HG03378 (cell line): ENCODE measurements at regions not wholly inside any gene's neighbourhood (a gene's known extent, or its start where the extent isn't known, plus 50 kb on each side); places are given as distances from the start of the nearest gene placed in this dataset.

Experiments
- ATAC-seq: cut with Tn5 transposase; IDR thresholded peaks from one replicate; pipeline ENCODE4 v1.9.1; 2021; ENCODE audit warnings: mild to moderate bottlenecking, moderate library complexity; ENCODE audit not compliant: unreplicated experiment

DNA sequence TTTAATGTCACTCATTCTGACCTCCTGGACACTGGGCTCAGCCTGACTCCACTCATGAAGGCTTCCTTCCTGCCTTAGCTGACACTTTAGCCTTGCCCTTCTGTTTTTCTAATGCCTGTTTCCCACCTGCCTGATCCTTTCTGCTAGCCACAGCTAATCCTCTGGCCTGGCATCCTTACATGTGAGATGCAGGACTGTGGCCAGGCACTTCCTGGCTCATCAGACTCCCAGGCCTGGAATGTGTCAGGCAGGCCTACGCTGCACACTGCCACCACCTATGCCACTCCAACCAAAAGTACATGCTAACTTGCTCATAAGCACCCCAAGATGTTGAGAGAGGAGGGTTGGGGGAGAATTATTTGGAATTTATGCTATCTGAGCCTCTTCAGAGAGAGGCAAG is 138.8 kb upstream of the NALF2 start:
- no peak for ATAC-seq

DNA sequence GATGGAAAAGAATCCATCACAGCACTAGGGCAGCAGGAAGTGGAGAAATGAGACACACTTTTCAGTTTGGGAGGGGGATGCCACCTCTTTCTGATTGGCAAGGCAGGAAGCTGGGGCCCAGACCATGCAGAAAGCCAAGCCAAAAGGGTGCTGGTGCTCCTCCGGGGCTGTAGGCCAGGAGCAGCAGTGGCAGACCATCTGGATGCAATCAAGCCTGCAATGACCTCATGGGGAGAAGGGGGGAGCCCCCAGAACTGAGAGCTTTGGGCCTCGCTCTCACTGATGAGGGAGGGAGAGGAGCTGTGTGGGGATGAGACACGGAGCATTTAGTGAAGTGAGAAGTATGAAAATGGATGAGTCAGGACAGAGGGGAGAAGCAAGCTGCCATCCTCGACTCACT is 141.3 kb upstream of the NALF2 start:
- ATAC-seq = no peak

DNA sequence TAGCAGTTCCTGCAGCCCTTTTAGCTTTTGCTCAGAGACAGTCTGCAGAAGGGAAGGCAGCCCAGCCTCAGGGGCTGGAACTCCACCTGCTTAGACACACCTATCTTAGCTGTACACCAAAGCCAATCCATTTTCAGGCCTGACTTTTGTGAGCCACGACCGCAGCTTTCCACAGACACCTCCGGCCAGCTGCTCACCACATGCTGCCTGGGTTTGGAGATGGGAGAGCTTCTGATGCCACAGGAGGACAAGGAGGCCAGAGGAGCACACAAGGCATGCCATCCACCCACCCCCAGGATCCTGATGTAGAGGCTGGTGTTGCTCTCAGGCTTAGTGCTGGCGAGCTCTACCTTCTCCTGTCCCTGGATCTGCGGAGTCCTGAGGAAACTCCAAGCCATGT is 141.8 kb upstream of the NALF2 start:
- no peak for ATAC-seq

DNA sequence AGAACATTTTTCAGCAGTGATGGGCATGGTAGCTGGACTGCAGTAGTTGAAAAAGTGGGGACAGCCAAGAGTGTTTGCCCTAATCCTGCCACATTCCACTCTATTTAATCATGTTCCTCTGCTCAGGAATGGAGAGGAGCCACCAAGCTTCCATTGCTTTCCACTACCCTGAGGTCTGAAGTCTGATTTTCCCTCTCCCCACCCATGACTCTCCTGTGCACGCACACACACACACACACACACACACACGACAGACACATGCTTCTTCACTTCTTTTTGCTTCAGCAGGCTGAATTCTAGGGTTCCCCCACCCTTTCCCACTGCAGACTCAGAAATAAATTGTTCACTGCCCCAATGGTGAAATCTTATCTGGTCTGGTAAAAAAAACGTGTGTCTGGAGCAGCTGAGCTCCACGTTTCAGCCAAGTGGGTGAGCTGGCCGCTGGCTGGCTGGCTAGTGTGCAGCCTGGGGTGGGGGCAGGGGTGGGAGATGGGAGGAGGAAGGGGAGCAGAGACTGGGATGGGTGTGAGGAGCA is 142.7 kb upstream of the NALF2 start:
- ATAC-seq = no peak

DNA sequence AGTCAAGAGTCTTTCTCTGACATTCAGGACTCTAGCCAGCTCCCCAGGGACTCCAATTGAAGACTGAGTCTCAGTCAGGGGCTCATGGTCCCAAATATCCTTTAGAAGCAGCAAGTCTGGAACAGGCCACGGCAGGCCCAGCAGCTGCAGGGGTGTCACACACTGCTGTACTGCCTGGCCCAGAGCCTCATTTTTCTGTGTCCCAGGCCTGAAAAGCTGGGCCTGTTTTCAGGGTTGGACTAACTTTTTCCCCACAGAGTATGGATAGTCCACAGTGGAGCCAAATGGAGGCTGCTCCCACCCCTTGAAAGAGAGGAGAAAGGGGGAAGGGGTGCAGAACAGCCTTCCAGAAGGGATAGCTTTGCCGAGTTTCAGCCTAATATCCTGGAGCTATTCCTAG is 146.8 kb upstream of the NALF2 start:
- ATAC-seq = no peak

DNA sequence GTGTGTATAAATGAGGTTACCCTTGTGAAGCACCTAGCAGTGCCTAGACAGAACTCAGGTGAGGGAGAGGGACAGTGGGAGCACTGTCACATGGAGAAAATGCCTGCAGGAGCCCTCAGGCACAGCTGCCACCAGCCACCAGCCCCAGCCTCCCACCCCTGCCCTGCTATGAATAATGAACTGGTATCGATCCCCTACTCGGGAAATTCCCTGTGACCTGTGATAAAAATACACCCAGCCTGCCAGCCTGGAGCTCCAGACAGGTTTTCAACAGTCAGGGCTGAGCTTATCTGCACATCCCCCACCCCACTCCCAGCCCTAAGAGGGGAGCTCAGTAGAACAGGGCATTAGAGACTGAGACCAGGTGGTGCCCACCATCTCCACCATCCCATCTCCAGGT is 159.6 kb upstream of the PJA1 start:
- ATAC-seq = no peak

DNA sequence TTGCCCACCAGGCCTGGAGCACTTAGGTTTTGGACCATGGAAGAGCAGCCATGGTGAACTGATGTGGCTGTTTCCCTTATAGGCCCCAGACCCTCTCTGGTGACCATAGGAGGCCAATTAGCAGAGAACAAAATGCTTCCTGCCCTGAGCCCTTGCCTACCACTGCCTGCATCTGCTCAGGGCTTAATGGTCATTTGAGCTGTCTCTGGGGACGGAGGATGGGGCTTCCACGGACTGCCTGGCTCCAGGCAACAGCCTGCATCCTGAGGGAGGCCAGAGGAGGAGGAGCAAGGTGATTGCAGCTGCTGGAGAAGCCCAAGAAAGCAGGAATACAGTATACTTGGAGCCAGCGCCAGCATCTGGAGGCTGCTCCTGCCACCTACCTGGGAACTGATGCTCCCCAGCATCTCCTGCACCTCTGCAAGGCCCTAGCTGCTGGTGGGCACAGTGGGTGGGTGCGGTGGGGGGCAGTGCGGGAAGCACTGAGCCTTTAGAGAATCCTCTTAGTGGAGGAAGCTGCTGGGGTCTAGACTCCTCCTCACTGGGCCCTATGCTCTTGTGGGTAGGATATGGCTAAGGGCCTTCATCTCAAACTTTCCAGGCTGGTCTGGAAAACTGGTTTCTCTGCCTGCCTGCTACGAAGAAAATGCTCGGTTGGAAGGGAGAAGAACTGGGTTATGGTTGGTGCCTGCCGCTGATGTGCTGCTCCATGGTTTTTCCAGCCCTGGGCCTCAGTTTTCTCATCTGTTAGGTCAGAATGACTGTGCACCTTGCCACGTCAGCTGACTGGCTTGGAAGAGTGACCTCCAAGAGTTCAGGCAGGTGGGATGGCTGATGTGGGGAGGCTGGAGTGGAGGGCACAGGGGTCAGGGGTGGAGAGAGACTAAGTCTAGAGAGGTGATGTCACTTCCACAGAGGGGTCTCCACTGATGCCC is 158.8 kb upstream of the PJA1 start:
- ATAC-seq = no peak

DNA sequence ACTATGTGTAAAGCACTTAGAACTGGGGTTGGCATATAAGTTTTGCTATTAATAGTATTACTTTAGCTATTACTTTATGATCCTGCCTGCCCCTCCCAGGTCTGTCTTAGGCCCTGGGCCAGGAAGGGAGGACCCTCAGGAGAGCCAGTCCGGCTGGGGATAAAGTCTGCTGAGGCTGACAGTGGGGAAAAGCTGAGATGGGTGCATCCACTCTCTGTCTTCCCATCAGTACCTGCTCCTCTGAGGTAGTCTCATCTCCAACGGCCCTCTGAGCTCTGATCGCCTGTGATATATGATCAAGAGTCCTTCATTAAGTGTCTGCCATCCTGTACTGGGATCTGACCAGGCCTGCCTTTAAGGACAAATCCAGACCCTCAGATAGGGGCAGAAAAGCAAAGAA is 156.5 kb upstream of the PJA1 start:
- ATAC-seq = no peak

DNA sequence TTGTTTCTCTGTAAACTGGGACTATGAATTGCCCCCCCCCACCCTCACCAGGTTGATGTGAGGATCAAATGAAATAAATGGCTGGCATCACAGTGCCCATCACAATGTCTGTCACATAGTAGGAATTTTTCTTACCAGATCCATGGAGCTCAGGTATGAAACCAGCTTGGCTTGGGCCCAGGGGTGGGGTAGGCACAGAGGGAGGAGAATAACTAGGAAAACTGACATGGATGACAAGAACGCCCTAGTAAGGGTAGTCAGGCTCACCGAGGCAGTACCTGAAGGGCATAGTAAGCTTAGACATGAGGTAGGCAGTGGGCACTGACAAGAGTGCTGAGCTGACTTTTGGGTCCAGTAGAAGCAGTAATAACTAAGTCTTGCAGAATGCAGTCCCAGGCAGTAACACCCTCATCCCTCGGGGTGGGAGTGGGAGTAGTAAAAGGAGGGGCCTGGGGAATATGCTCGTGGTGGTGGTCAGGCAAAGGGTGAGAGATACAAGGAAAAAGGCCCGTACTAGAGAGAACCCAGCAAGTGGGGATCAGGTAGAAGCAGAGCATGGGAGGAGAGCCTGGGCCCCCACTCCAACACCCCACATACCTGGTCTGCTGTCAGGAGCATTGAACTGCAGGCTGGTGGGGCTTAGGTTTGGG is 155.9 kb upstream of the PJA1 start:
- ATAC-seq = no peak

DNA sequence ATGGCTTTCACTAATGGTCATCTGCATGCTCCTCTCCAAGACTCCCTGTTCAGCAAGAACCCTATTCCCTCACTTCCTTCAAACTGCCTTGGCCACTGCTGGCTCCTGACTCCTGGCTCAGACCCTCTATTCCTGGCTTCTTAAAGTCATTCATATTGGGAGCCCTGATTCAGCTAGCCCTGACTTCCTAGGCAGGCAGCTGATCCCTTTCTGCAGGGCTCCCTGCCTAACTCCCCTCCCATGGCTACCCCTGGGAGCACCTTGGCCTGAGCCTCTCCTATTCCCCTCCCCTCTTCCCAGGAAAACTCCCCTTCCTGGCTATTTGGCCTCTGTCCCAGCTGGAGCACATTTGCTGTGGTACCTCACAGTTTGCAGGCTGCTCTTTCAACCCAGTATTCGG is 154.9 kb upstream of the PJA1 start:
- no peak for ATAC-seq

DNA sequence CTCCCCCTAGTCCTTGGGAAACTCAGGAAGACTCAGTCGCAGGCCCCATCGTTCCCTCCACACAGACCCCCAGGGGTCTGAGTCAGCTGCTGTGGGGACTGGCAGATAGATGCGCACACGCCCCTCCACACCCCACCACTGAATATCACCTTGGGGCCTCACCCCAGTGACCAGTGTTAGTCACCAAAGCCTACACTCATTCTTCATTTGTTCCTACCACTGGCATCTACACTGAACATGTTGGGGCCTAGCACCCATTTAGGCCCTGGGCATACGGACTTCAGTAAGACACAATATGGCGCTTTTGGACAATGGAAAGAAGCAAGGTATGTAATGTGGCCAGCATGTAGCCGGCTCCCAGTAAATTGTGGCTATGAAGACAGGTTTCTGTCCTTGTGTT is 154.1 kb upstream of the PJA1 start:
- ATAC-seq = no peak

DNA sequence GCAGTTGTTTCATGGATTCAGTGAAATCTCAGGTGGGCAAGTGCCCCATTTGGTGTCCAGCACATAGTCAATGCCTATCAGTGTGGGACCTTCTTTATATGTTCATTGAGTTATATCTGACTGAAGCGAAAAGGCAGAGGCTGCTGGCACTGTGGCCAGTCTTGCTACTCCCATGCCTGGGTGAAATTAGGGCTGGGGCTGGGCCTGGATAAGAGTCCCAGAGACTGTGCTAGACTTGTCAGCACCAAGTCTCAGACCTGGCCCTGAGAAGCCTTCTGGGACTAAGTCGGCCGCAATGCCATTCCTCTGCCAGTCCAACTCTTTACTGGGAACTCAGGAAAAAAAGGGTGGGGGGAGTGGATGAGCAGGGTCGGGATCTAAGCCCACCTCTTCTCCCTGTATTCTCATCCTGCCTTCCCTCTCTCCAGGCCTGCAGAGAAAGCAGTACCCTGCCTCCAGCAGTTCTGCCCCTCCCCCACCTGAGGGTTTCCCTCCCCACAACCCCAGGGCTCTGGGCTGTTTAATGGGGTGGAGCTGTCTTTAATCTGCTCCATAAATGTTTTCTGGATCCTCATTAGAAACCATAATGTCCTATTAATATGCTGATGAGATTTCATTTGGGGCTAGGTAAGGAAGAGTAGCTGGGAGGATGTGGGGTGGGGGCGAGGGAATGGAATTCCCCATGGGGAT is 153.5 kb upstream of the PJA1 start:
- no peak for ATAC-seq

DNA sequence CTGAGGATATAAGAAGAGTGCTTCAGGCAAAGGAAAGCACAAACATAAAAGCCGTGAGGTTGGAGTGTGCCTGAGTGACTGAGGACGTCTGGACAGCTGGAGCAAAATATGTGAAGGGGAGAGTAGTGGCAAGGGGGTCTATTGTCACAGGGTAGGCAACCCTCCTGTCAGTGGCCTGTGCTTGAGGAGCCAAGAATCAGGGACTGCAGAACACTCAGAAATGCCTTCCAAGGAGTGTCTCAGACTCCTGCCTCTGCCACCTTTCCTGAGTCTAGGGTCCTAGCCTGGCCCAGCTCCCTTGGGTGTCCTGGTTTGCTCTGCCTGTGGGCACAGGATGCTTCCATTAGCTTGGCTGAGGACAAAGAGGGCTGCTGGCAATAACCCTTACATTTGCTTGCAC is 152.5 kb upstream of the PJA1 start:
- ATAC-seq = no peak

DNA sequence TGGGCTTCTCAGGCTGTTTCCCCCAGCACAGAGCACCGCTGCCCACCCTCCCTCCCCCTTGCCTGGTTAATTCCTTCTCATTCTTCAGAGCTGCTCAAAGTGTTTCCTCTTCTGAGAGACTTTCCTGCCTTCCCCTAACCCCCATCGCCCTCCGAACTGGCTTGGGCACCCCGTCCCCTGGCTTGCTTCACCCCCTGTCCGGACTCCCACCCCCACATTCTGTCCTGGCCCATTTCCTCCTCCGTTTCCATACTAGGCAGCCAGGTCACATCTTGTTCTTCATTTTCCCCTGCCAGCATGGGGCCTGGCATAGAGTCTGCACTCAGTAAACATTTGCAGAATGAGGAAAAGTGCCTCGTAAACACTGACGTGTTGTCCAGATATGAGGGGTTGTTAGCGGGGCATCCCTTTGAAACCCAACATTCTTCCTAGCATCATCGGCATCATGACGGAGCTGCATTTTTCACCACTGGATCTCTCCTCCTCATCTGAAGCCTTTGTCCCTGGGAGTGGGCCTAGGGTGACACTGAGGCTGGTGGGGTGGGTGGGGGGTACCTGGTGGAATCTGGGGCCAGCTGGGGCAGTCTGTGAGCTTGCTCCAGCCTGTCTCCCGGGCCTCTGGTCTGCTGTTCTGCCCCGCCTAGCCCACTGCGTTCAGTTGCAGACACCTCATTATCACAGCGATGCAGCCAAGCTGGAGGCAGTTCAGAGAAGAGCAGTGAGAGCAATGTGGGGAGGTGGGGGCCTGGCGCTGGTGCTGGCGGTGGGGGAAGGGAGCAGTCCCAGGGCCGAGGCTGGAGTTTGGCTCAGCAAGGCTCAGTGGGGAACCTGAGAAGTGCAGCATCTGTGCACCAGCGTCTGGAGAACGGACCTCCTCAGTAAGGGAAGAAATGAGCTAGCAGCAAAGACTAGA is 149.4 kb upstream of the PJA1 start:
- ATAC-seq = no peak

DNA sequence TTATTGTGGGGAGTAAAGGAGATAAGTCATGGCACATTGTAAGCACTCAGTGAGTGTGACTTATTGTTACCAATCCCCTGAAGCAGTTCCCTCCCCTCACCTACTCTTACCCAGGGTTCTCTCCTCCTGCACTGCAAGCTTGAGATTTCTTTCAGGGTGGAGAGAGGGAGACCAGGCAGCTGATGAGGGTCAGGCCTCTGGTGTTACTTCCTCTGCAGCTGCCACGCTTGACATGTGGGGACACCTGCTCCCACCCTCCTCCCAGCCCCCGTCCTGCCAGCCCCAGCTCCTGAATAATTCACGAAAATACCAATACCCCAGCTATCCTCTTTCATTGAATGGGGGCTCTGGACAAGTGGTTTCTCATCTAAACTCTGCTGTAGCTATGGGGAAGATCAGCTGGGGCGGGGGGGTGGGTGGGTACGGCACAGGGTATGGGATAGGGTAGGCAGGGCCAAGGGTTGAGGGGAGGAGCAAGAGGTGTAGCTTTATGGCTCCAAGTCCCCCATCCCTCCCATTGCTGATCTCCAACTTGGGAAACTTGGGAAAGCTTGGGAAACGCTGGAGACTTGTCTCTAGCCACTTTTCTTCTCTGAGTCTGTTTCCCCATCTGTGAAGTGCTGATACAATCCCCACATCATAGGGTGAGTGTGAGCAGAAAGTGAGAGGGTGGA is 148.5 kb upstream of the PJA1 start:
- no peak for ATAC-seq

DNA sequence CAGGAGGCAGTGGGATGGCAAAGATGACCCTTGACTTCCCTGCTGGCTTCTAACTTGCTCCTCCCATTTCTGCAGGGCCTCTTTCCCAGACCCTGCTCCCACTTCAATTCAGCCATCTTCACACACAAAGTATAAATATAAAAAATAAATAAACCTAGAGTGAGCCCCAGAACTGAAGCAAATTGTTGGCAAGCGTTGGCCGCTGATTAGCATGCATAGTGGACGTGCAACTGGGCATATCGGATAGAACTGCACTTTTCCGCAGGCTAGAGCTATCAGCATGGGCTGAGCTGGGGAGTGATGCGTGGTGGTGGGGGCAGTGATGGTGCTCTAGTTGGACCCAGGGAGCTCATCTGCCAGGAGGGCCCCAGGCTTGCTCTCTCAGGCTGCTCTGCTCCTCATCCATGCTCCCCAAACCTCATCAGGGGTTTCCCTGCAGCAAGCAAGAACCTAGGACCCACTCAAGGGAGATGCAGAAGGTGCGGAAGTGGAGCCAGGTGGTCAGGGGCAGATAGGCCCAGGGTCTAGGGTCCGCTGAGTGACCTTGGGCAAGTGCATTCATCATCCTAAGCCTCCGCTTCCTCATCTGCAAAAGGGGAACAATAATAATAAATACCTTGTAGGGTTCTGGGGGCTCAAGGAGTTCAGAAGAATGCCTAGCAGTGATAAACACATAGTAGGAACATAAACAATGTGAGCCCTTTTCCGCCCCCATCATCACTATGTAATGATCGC is 146.8 kb upstream of the PJA1 start:
- ATAC-seq = no peak

DNA sequence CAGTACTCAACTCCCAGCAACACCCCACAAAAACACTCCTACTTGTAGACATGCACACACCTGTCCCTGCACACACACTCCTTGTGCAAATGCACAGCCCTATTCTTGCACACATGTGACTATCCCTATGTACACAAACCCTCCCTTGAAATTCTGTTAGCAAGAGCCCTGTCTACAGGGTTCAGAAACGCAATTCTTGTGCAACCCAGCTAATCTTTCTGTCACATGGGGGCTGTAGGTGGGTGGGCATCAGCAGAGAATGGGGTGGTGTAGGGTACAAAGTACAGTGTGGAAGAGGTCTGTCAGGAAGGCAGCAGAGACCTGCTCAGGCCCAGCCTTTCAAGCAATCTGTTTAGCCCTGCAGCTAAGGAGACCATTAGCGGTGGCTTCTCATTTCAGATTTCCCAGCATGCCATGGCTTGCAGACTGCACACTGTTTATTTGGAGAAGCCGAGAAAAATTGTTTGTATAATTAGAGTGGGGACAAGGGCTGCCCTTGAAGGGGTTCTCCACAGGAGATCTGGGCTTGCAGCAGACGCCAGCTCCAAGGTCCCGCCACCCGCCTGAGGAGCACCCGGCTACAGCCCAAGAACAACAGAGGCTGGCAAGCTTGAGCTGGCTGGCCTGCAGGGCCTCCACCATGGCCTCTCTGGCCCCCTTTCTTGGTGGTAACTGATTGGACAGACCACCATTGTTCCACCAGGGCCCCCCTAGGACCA is 144.0 kb upstream of the PJA1 start:
- ATAC-seq = no peak

DNA sequence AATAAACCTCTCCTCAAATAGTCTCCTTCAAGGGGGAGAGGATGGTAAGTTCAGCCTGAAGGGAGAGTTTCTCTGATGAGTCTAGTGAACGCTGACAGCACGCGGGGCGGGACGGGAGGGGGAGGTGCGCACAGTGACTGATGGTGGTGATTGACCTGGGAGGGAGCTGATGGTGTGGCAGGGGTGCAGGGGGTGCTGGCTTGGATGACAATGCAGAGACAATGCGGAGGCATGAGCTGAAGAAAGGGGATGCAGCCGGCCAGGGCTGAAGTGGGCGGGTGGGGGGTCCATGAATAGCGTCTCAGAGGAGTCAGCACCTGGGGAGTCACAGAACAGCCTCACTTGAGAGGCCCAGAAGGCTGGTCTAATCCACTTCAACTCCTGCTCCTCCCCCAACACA is 142.5 kb upstream of the PJA1 start:
- ATAC-seq = no peak

DNA sequence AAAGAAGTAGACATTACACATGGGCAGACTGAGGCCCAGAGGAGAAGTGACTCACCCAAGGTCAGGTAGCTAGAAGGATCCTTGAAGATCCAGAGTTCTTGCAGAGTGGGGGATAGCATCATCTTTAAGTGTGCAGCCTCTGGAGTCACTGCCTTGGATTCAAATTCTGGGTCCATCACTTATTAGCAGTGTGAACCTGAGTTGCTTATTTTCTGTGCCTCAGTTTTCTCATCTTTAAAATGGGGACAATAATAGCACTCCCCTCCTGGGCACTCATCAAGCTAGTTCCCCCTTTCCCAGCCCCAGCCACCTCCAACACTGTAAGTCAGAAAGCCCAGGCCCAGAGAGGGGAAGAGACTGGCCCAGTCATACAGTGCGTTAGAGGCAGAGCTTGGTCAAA is 141.8 kb upstream of the PJA1 start:
- no peak for ATAC-seq
